NCI-H345 treated with DMSO at 0.1 percent for 48 hours (cell line): ENCODE measurements at regions not wholly inside any gene's neighbourhood (a gene's known extent, or its start where the extent isn't known, plus 50 kb on each side); places are given as distances from the start of the nearest gene placed in this dataset.

Experiments used
- DNase-seq: peaks from one replicate; lab custom pipeline; 2025; ENCODE audit not compliant: unreplicated experiment; lab: John Stamatoyannopoulos, UW

DNA sequence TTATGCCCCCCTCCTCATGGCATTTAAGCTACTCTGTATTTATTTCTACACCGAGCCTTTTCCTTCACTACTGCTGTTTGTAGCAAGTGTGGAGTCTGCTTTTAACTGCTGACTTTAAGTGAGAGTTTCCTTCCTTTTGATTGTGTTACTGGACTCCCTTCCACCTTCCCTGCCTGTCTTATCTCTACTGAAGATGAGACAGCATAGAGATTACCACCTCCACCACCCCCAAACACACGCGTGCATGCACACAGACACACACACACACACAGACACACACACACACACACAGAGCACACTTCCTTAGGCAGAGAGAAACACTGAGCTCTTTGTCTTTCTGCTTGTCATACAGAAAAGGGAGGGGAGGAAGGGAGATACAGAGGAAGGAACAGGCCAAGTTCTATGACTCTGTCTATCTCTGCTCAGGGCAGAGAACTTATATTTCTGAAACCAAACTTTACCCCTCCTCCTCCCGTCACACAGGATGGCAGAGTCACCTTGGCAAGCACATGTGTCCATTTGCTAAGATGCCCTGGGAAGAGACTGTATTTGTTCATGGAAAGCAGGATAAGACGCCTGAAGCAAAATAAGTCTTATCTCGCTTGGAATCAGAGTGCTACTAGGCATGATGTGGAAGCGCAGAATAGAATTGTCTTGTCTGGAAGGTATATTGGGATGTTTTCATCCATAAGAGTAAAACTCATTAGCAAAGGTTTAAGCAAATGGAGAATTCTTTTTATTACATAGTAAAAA, 81.8 kb upstream of the CAV2 start:
- no peak for DNase-seq

DNA sequence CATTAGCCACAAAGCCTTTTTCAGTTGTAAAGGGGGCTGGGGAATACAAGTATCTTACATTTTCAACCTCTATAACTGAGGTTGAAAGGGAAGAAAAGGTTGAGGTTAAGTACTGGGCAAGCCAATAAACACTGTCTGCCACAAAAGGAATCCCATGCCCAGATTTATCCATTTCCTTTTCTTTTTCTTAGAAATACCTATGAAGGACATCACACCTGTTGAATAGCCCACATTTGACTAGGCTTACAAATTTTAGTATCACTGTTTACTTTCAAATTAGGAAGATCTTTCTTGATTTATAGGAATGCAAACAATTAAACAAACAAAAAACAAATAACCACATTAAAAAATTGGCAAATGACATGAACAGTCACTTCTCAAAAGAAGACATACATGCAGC, 81.0 kb upstream of the CAV2 start:
- no peak for DNase-seq

DNA sequence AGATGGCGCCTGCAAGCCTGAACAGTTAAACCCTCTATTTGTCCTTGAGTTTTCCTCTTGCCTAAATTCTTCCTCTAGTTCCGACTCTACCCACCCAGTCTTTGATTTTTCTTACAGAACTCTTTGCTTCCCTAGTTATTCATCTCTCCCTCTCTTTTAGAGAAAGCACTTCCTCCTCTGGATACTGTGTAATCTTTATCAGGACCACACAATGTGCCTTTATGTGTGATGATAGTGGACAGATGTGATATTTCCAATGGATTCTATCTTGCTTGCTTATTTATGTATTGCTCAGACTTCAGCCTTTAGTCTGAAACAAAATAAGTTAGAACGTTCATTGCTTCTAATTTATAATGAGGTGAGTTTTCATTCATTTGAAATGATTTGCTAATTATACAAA, 79.5 kb upstream of the CAV2 start:
- DNase-seq: no peak

DNA sequence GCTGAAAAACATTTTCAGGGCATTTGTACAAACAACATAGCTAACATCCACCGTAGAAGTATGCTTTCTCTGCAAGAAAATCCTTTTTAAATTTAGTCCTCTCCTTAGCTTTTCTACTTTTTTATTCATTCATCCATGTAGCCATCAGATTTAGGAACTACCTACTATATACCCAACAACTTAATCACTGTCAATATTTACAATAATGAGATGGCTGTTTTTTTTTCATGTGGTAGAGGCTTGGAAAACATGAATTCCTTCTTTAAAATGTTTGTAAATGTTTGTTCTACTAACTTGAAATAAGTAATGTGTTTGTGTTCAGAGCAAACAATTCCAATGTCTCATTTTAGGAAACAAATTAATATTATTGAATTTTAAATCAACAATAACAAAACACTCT, 78.2 kb upstream of the CAV2 start:
- no peak for DNase-seq

- DNase-seq: no peak
These were observed 76.9 kb upstream of the CAV2 start for GRCh38 chr7:116422683-116423082.

DNA sequence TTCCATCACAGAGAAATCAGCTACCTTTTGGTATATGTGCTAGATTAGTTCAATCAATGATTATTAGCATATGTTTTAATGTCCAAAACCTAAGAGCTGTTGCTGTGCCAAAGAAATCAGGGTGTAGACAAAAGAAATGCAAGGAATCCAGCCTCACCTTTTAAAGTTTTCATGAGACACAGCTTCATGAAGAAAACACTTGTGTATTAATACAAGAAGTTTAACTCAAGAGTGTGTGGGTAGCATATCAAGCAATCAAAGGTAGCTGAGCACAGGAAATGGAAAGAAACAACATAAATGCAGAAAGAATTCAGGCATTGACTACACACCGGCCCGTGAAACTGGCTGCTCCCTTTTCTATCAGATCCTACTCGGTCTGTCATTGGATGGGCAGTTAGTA, 76.0 kb upstream of the CAV2 start:
- DNase-seq: no peak

DNA sequence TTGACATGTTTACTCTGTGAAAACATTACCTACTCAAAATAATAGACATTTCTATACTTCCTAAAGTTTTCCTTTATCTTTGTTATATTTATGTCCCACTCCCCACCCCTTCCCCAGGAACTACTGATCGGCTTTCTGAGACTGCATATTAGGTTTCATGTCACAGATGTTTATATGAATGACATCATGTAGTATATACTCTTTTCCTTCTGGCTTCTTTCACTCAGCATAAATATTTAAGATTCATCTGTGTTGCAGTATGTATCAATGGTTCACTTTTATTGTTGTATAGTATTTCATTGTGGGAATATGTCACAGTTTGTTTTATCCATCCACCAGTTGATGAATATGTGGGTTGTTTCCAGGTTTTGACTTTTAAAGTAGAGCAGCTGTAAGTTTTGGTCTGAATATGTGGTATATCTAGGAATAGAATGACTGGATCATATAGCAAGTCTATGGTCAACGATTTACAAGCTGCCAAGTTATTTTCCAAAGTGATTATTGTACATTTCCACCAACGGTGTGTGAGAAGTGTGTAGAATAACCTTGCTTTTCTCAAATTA, 73.8 kb upstream of the CAV2 start:
- no peak for DNase-seq

GRCh38 chr7:116426428-116427156, 72.9 kb upstream of the CAV2 start:
- no peak for DNase-seq

- no peak for DNase-seq
These were observed 69.4 kb upstream of the CAV2 start for GRCh38 chr7:116429986-116430619.

- DNase-seq: no peak
These were observed 67.6 kb upstream of the CAV2 start for GRCh38 chr7:116431787-116432526.

GRCh38 chr7:116432527-116432916, 67.0 kb upstream of the CAV2 start:
- DNase-seq: no peak

DNA sequence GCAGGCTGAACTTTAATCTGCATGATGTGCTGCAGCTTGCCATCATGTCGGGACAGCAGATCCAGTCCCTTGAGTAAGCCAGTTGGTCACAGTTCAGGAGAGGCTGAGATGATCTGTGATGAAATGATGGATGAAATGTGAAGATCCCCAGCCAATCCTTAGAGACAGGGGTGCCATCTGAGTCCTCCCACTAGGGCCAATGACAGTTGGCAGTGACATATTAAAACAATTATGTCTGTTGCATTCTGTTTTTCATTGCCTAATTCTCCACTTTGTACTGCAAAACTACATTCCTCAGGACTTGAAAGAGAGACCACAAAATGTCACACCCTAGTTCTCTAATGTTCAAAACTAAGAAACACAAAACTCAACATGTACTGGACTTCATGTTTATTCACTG, 66.3 kb upstream of the CAV2 start:
- no peak for DNase-seq

- no peak for DNase-seq
These were observed 64.7 kb upstream of the CAV2 start for GRCh38 chr7:116434820-116435341.

DNA sequence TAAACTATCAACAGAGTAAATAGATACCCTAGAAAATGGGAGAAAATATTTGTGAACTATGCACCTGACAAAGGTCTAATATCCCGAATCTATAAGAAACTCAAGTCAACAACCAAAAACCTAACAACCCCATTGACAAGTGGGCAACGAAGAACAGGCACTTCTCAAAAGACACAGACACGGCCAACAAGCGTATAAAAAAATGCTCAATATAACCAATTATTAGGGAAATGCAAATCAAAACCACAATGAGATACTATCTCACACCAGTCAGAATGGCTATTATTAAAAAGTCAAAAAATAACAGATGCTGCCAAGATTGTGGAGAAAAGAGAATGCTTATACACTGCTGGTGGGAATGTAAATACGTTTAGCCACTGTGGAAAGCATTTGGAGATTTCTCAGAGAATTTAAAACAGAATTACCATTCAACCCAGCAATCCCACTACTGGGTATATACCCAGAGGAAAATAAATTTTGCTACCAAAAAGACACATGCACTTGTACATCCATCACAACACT, 63.2 kb upstream of the CAV2 start:
- DNase-seq: no peak

GRCh38 chr7:116438267-116438666, 61.3 kb upstream of the CAV2 start:
- DNase-seq: no peak

DNA sequence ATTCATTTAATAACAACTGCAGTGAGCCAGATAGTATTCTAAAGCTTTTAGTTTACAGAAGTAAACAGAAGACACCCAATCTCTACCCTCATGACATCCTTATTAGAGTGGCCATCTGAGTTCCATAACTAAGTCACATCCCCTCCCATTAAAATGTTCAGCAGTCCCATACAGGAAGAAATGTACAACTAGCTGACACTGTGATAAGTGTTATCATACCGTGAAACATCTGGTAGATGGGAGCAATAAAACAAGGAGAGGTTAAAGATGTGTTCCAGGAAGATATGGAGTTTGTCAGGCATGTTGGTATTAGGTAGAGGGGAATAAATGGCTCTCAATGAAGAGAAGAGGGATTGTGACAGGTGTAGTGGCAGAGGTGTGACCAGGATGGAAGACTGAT, 60.5 kb upstream of the CAV2 start:
- no peak for DNase-seq

DNA sequence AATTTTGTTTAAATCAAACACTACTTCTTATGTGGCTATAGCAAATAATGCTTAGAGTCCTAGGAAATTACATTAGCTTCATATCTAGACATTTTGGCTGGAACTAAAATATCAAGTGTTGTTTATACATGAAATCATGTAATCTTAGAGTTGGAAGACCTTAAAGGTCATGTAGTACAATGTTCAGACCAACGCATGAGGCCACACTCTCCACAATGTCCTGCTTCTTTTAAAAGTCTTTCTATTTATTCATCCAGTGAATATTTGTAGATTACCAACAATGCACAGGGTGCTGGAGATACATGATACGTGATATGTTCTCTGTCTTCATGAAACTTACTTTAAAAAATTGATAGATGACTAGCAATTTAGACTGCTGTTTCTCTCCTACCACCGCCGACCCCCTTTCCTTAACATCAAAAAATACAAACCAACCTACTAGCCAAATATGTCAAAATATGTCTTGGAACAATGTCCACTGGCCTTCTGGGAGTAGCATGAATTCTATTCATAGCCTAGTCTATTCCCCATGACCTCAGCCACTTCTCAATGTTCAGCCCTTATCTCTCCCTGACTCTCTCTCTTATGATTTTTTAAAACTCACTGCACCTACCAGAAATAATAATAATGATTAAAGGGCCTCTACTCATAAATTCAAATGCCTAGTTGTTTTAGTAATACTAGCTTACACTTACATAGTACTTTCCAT, 59.5 kb upstream of the CAV2 start:
- no peak for DNase-seq

DNA sequence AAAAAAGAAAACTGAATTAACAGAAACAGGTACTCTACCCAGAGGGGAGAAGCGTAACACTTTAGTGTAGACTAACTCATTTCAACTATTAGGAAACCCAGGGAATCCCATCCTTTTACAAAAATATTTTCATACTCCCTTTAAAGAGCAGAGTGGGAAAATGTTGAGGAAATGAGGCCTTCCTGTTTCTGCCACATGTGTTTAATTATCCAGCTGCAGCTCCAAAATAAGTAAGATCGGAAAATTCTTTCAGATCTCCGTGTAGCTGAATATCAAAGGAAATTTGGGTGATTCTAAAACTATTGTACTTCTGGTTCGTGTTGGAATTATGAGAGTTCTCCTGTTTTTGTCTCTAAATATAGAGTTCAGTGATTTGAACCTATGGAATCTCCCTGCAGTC, 58.0 kb upstream of the CAV2 start:
- no peak for DNase-seq

- DNase-seq: no peak
These were observed 56.4 kb upstream of the CAV2 start for GRCh38 chr7:116443101-116443523.

GRCh38 chr7:116443646-116444045, 55.9 kb upstream of the CAV2 start:
- no peak for DNase-seq
